Hematopoietic multipotent progenitor cell treated with erythropoietin and hydrocortisone succinate and interleukin-3 and kit ligand, for 15 days (in vitro differentiated cells): ENCODE measurements at regions not wholly inside any gene's neighbourhood (a gene's known extent, or its start where the extent isn't known, plus 50 kb on each side); places are given as distances from the start of the nearest gene placed in this dataset.

Source experiments
- DNase-seq: peaks from one replicate; pipeline ENCODE4 v3.0.0-alpha.2; 2015; ENCODE audit warnings: low spot score

- no peak for DNase-seq
Measured at GRCh38 chr3:132904-133303, 63.7 kb upstream of the CHL1 start.

GRCh38 chr3:140748-141330 is 55.7 kb upstream of the CHL1 start:
- no peak for DNase-seq
